ENCODE measurements at regions not wholly inside any gene's neighbourhood (a gene's known extent, or its start where the extent isn't known, plus 50 kb on each side); places are given as distances from the start of the nearest gene placed in this dataset.

- no peak for TF ChIP-seq POLR2AphosphoS5 (IDR thresholded peaks at IDR 0.05; ENCODE audit: low read depth, low read length)
- no peak for TF ChIP-seq REST (IDR thresholded peaks at IDR 0.05; ENCODE audit: insufficient read depth in 1 of 2, low read depth in 2 of 2, low read length in 2 of 2)
Observed at GRCh38 chr18:72648481-72648960, 104.4 kb upstream of the CBLN2 start.

GRCh38 chr18:72648079-72648478 is 103.9 kb upstream of the CBLN2 start:
- TF ChIP-seq FOXP2 (optimal IDR thresholded peaks at IDR 0.05; ENCODE audit: borderline replicate concordance, extremely low read depth, extremely low read length, insufficient read depth): no peak

GRCh38 chr18:72640557-72640956 is 96.4 kb upstream of the CBLN2 start:
- no peak for TF ChIP-seq REST (IDR thresholded peaks at IDR 0.05; ENCODE audit: insufficient read depth in 1 of 2, low read depth in 2 of 2, low read length in 2 of 2)
- no peak for TF ChIP-seq TAF1 (IDR thresholded peaks at IDR 0.05; ENCODE audit: borderline replicate concordance, insufficient read depth, low read length)
- TF ChIP-seq SIN3A (IDR thresholded peaks at IDR 0.05; ENCODE audit: borderline replicate concordance, insufficient read depth, low read length): no peak
- TF ChIP-seq FOXP2 (optimal IDR thresholded peaks at IDR 0.05; ENCODE audit: borderline replicate concordance, extremely low read depth, extremely low read length, insufficient read depth): no peak
- no peak for TF ChIP-seq POLR2AphosphoS5 (IDR thresholded peaks at IDR 0.05; ENCODE audit: low read depth, low read length)

- no peak for TF ChIP-seq REST (IDR thresholded peaks at IDR 0.05; ENCODE audit: insufficient read depth in 1 of 2, low read depth in 2 of 2, low read length in 2 of 2)
- TF ChIP-seq TAF1 (IDR thresholded peaks at IDR 0.05; ENCODE audit: borderline replicate concordance, insufficient read depth, low read length): no peak
- no peak for TF ChIP-seq POLR2AphosphoS5 (IDR thresholded peaks at IDR 0.05; ENCODE audit: low read depth, low read length)
- TF ChIP-seq SIN3A (IDR thresholded peaks at IDR 0.05; ENCODE audit: borderline replicate concordance, insufficient read depth, low read length): no peak
- no peak for TF ChIP-seq FOXP2 (optimal IDR thresholded peaks at IDR 0.05; ENCODE audit: borderline replicate concordance, extremely low read depth, extremely low read length, insufficient read depth)
Observed at GRCh38 chr18:72638376-72638775, 94.2 kb upstream of the CBLN2 start.

- TF ChIP-seq SIN3A (IDR thresholded peaks at IDR 0.05; ENCODE audit: borderline replicate concordance, insufficient read depth, low read length) (no peak), POLR2AphosphoS5 (IDR thresholded peaks at IDR 0.05; ENCODE audit: low read depth, low read length) (no peak), TAF1 (IDR thresholded peaks at IDR 0.05; ENCODE audit: borderline replicate concordance, insufficient read depth, low read length) (no peak), FOXP2 (optimal IDR thresholded peaks at IDR 0.05; ENCODE audit: borderline replicate concordance, extremely low read depth, extremely low read length, insufficient read depth) (no peak), REST (IDR thresholded peaks at IDR 0.05; ENCODE audit: insufficient read depth in 1 of 2, low read depth in 2 of 2, low read length in 2 of 2) (no peak)
Observed at GRCh38 chr18:72637721-72638120, 93.6 kb upstream of the CBLN2 start.
